ENCODE measurements at regions not wholly inside any gene's neighbourhood (a gene's known extent, or its start where the extent isn't known, plus 50 kb on each side); places are given as distances from the start of the nearest gene placed in this dataset.

GRCh38 chr17:71809537-71809936 is 311.3 kb upstream of the SOX9 start:
- TF ChIP-seq POLR2AphosphoS5 (IDR thresholded peaks at IDR 0.05; ENCODE audit: low read depth, low read length) (no peak), TAF1 (IDR thresholded peaks at IDR 0.05; ENCODE audit: low read depth, low read length) (no peak), POLR2A (IDR thresholded peaks at IDR 0.05; ENCODE audit: low read depth, low read length) (no peak), PAX5 (IDR thresholded peaks at IDR 0.05; ENCODE audit: insufficient read depth, low read length, severe bottlenecking) (no peak), SPI1 (IDR thresholded peaks at IDR 0.05; ENCODE audit: low read depth, low read length) (no peak), POU2F2 (IDR thresholded peaks at IDR 0.05; ENCODE audit: low read depth, low read length) (no peak)
